ENCODE measurements at regions not wholly inside any gene's neighbourhood (a gene's known extent, or its start where the extent isn't known, plus 50 kb on each side); places are given as distances from the start of the nearest gene placed in this dataset.
"Not testable (repeated sequence)": the region's sequence is repeated elsewhere in the genome, so short reads cannot be mapped to it uniquely, and the experiment has no call there.

DNA sequence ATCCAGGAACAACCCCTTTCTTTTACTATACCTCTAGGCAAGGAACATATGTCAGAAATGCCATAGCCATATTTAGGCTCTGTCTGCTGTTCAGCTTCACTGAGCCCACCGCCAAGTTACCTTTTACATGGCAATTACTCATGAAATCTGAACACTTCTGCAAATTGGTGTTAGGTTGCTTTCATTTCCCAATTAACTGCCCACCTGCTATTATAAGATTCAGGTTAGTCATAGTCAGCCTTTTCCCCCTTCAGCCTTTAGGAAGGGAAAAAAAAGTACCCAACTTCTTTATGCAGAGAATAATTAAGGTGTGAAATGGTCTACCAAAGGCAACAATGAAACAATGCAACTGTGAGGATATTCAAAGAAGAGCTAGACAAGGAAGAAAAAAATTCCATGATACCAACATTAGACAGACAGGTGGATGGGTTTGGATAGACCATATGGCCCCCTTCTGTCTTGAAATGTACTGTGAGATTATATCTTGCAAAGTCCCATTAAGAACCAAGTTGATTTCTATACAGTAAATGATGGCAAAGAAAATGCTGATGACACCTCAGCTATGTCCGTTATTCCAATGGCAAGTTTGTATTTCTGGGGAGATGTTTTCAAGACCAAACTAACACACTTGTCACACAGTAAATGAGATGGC, 442.1 kb upstream of the NRP1 start:
- no peak for ATAC-seq

DNA sequence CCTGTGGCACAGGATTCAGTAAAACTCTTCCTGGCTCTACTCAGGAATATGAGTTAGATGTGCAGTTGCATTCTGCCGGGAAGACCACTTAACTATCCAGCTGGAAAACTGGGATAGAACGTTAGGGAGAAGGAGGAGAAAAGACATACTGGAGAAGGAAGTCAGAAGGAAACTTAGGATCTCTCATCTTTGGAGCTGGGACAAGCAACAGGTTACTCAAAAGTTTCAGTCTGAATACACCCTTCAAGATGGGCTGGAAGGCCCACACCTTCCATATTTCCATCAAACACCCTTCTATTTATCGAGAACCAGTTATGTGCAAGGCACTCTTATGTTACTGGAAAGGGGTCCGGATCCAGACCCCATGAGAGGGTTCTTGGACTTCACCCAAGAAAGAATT, 440.4 kb upstream of the NRP1 start:
- no peak for ATAC-seq

DNA sequence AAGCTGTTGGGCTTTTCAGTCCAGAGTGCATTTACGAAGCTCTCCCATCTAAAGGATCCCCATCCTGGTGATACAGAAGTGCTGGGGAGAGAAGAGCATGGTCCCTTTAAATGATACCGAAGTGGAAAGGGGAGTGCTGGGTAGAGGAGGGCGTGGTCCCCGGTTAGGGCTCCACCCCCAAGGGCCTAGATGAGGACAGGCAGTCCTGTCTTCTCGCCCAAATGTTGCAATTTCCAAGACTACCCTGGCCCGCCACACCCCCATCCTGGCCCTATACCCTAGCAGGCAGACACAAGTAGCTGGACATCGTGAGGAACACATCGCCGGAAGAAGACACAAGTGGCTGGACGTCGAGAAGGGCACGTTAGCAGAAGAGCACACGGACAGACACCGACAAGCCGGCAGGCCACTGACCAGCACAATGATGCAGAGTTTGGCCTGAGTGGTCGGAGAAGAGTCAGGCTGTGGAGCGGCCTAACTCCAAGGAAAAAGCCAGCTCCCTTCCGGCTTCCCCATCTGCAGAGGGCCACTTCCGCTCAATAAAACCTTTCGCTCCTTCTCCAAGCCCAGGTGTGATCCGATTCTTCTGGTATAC, 439.5 kb upstream of the NRP1 start:
- ATAC-seq: no peak

DNA sequence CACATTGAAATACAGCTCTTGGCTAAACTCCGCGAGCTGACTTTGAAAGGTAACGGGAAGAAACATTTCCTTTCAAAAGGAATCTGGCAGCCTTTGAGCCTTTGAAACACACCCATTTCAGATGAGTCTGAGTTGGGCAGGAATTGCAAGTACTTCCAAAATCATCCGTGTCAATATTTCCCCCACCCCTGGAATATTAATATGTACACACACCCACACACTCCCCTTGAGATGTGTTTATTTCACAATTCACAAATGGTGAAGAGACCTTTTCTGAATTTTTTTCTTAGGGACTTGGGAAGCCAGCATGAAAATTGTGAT, 438.7 kb upstream of the NRP1 start:
- ATAC-seq: no peak

DNA sequence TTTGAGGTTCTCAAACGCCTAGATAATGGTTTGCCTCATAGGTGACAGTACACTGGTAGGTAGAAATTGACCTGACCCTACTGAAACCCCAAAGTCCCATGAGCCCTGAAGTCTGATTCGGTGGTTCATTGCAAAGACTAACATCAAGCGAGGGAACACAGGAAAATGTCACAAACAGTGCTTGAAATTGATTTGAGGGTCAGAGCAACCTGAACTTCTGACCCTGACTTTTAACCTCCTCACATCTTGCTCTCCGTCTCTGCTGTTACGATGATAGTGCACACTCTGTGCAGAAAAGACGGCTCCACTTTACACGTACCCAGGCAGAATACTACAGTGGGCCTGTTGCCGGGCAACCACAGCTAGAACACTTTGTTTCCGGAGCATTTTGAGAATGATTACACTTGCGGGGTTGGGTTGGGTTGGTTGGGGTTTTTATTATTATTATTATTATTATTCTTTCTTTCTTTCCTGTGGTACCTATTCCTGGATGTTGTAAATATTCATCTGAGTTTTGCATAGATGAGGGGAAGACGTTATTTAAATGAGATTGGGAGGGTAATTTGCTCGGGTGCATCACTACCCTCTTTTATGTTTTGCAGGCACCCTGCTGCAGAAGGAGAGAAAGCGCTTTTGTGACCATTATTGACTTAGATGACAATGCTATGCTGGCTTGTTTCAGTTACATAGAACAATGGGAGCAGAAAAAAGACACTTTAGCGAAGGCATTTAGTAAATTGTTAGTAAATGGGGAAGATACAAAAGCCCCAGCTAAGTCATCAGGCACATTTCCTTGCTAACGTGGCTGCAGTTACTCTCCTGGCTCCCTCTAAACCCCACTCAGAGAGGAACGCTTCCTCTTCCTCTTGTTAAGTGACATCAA, 438.1 kb upstream of the NRP1 start:
- ATAC-seq: no peak

DNA sequence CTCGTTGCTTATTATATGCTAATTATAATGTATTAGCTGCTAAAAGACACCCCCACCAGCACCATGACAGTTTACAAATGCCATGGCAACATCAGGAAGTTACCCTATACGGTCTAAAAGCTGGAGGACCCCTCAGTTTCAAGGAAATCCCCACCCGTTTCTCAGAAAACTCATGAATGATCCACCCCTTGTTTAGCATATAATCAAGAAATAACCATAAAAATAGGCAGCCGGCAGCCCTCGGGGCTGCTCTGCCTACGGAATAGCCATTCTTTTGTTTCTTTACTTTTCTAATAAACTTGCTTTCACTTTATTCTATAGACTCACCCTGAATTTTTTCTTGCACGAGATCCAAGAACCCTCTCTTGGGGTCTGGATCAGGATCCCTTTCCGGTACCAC, 437.4 kb upstream of the NRP1 start:
- not testable (repeated sequence) for ATAC-seq

DNA sequence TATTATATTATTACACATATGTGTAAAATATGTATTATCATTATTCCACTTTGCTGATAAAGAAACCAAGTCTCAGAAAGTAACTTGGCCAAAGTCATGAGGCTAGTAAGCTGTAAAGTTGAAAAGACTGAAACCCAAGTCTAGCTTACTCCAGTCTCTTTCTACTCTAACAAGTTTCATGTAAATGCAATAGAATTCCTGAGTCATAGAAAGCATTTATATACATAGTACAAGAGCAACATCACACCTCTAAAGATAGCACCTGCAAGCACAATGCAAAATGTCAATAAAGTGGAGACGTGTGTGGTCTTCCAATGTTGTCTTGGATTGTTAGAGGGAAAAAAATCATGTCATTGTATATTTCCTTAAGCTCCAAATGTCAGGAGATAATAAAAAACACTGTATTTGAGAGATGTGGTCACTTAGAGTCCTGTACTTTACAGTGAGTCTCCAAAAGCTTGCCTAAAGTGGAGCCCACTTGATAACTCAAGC, 430.3 kb upstream of the NRP1 start:
- ATAC-seq: no peak

DNA sequence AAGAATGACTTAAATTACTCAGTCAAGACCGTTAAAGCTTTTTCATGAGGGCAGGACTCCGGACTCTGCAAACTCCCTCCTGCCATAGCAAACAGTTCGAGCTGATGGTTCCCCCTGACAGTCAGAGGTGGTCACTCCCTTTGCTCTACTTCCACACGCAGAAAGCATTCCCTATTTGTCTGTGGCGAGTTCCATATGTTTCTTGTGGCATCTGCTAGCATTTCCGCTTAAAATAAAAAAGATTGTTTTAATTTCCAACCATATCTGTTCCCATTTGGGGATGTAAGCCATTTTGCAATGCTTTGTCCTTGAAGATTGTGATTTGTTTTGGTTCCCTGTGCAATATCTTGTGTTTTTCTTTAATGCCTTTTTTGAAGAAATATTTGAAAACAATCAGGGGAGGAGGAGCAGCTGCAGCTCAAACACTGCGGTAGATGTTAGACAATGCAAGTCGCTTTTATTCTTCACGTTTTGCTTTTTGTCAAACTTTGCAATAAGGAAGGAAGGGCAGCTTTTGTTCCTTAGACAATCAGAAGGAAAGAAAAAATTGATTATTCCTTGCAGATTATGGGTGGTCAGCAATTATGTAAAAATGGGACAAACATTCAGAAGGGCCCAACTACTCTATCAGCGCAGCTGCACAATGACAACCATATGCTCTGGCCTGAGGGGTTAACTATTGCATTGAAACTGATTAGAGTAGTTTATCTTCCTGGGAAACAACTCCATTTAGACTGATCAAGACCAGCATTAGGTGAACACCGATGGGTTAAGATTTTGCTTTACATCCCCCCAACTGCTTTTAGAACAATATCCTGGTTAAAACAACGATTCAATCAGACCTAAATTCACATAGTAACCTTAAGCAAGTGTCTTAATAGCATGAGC, 425.8 kb upstream of the NRP1 start:
- no peak for ATAC-seq

DNA sequence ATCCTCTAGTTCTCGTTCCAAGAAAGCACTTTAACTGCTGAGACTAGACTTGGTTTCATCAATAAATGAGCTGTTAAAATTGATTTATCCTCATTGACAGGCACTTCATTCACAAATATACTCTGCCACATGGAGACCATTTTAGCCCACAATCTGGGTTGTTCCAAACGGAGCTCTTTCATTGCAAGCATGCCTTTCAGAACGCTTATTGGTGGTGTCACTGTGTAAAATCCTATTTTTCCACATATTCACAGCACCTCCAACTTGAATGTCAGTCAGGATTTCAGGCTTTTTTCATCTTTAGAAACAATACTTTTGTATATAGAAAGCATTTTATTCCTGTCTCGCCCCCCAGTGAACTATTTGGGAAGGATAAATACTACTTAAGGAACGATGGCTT, 424.7 kb upstream of the NRP1 start:
- no peak for ATAC-seq

DNA sequence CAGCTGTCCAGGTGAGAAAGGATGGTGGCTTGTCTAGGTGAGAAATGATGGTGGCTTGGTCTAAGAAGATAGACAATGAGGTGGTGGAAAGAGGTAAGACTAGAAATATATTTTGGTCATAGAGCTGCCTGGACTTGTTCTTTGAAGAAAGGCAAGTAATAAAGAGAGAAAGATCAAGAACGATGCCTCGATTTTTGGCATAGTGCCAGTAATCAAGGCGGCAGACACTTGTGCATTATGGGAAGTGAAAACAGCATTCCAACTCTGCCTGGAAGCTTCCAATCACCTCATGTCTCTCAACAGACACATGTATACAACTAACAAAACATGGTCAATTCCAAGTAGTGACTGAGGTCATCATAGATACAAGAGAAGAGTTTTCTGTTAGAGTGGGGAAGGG, 423.8 kb upstream of the NRP1 start:
- ATAC-seq: no peak

DNA sequence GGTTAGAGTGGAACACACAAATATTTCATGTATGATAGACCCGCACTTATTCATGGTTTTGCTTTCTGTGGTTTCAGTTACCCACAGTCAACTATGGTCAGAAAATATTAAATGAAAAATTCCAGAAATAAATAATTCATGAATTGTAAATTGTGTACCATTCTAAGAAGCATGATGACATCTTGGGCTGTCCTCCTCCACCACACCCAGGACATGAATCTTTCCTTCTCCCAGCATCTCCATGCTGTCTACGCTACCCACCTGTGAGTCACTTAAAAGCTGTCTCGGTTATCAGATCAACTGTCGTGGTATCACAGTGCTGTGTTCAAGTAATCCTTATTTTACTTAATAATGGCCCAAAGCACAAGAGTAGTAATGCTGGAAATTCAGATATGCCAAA, 419.6 kb upstream of the NRP1 start:
- no peak for ATAC-seq

DNA sequence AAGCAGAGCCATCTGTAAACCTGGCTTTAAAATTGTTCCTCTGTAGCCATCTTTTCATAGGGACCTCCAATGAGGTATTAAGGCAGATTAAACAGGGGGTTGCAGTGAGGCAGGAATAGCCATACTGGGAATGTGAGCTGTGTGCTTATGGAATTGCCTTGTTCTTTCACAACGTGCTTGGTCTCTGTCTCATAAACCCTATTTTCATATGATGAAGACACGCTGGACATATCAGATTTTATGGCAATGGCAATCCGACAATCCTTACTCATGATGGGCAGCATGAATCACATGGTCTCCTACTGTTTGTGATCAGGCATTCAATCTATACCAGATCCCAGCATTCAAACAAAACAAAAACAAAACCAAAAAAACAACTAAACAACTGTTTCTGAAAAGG, 418.9 kb upstream of the NRP1 start:
- ATAC-seq: no peak

DNA sequence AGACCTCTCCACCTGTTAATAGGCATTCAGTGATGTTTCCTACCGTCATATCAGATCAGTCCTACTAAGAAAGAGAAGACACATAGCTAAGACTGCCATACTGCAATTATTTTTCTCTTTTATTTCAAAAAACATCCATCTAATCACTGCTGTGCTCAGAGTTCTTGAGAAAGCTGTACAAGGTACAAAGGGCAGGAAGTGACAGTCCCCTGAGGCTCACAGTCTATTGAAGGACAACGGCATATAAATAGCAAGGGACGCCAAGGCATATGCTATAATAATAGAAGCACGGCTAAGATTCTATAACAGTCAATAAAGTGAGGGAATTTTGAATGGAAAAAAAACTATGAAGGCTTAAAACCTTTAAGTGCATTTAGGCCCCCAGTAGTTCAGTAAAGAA, 415.3 kb upstream of the NRP1 start:
- no peak for ATAC-seq

DNA sequence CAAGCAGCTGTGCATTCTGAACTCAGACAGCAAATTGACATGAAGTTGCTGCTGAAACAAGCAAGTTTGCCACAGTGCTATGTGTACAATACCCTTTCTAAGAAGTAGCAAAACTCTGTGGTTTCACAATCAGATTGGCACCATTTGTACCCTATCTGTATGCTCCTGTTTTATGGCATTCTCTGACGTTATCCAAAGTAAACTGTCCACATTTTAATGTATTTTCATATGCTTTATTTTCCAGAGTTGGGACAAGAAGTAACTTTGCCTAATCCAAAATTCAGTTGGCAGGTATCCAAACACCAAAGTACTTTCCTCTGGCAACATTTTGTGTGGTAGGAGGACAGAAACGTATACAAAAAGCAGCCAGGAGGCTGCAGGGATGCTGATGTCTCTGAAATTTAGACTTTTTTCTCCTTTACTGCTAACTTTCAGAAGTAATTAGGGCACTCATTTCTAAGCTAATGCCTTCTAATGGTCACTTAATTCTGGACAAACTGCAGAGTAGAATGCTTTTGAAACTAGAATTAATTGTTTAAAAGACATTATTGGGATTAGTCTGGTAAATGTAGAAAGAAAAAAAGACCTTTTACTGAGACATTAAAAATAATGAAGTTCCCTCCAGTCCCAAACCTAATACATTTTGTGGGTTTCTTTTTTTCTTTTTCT, 414.7 kb upstream of the NRP1 start:
- no peak for ATAC-seq

DNA sequence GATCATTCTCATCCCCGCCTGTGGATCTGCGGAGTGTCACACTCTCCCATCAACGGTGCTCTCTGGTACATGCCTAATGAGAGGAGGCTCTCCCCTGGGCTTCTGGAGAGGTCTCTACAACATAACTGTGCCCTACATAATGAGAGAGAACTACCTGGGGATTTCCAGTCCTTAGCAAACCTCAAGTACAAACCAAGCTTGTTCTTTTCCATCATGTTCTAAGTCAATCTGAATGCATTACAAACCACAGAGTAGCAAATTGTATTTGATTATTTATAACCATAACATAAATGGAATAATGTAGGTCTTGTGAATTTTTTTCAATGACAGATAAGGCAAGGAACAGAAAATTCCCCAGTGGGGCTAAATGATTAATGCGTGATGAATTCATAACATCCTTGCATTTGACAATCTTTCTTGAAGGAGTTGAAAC, 412.4 kb upstream of the NRP1 start:
- ATAC-seq: no peak

DNA sequence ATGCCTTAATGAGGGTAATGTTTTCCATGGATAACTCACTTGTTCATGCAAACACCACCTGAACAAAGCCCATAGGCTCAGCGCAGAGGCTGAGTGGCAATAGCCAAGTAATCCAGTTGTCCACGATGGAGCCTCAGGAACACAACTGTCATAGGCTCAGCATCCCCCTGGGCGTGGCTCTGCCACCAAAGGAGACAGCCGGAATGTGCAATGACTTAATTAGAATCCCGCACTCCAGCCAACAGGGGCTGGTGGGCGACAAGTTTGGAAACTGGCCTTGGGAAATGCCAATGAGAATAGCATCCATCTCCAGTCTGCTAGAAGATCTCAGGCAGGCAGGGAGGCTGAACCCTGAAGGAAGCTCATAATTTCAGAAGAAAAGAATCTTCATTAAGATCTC, 411.7 kb upstream of the NRP1 start:
- ATAC-seq: no peak

DNA sequence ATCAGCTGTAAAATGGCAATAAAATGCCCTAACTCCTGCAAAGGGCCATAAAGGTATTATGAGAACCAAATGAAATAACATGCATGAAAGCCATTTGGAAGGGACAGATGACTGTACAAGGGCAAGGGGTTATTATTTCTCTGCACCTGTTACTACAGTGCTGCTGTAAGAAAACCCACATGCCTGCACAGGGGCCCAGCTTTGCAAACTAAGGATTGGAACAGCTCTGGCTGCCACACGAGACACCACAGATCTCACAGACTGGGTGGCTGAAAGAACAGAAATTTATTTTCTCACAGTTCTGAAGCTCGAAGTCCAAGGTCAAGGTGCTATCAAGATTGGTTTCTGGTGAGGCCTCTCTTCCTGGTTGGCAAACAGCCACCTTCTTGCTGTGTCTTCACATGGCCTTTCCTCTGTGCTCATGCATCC, 409.0 kb upstream of the NRP1 start:
- no peak for ATAC-seq

DNA sequence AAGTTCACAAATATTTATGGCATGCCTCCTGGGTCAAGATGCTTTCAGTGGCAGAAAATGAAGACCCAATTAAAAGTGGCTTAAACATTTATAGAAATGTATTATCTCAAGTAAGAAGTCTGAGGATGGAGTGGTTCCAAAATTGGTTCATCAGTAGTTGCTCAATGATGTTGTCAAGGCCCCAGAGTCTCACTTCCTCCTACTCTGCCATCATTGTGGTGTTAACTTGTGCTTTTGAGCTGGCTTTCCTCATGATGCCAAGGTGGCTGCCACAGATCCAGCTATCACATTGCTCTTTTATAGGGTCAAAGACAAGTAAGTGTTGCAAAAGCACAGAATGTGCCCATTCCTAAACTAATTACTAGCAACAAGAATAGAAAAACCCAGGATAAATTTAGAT, 404.6 kb upstream of the NRP1 start:
- no peak for ATAC-seq

DNA sequence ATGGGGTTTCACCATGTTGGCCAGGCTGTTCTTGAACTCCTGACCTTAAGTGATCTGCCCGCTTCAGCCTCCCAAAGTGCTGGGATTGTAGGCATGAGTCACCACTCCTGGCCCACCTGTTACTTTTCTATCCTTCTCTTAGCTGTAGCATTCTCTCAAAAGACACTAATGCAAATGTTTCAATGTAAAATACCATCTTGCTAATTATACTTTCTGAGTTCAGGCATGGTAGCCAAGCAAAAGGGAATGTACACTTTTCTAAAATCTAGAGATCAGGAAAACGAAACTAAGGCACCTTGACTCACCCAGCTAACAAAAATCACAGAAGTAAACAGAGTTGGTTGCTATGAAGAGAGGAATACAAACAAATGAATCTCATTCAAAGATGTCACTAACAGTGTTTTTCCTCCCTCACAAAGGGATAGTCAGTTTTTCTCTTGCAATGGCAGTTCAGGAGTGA, 401.0 kb upstream of the NRP1 start:
- no peak for ATAC-seq

DNA sequence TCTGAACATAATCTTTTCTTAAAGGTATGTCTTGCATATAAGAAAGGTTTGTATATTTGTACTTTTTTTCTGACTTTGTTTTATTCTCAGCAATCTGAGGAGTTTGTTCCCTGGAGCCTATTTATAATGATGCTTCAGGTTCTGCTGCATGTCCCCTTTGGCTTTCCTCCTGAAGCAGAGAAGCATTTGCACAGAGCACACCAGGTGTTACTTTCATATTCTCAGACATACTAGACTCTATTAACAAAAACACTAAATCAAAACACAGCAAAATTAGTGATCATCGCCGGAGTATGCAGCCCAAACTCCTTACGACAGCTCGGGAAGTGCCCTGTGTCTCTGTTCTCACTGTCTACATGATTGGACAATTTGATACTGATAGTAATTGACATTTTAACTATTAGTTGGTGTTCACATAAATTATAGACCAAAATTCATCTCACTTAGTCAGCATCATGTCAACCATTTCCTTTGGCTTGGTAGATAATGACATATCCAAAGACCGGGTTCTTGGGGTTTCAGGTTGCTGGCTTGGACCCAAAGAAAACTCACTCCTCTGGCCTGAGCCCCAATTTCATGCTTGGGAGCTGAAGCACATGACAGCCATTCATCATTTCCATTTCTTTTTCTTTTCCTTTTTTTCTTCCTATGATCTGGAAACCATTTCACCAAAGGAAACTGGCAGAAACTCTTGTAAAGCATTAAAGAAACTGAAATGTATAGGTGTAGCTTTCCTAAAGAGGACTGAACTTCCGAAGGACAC, 400.1 kb upstream of the NRP1 start:
- ATAC-seq: no peak

DNA sequence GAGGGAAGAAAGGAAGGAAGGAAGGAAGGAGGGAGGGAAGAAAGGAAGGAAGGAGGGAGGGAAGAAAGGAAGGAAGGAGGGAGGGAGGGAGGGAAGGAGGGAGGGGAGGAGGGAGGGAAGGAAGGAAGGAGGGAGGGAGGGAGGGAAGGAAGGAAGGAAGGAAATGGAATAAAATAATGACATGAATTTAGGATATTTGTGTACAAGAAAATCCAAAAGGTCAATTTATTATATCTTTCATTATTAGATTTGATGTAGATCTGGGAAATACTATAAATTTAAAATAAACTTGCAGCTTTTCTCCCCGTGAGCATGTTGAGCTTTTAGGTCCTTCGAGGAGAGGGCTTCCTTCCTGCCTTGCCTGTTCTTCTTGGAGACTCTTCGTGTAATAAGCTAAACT, 398.6 kb upstream of the NRP1 start:
- ATAC-seq: no peak

All from activated CD4-positive, CD25-positive, alpha-beta regulatory T cell treated with anti-CD3 and anti-CD28 coated beads, Interleukin-2, amount 50 U/mL, for 24 hours (primary cell).